ENCODE measurements at regions not wholly inside any gene's neighbourhood (a gene's known extent, or its start where the extent isn't known, plus 50 kb on each side); places are given as distances from the start of the nearest gene placed in this dataset.
"Not testable (repeated sequence)": the region's sequence is repeated elsewhere in the genome, so short reads cannot be mapped to it uniquely, and the experiment has no call there.

DNA sequence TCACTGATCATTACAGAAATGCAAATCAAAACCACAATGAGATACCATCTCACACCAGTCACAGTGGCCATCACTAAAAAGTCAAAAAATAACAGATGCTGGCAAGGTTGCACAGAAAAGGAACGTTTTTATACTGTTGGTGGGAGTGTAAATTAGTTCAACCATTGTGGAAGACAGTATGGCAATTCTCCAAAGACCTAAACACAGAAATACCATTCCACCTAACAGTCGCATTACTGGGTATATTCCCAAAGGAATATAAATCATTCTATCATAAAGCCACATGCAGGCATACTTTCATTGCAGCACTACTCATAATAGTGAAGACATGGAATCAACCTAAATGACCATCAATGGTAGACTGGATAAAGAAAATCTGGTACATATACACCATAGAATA lies 83.2 kb upstream of the ARID5B start:
- DNase-seq; H3K4me3 ChIP-seq; H3K4me1 ChIP-seq; H3K9me3 ChIP-seq; H3K27ac ChIP-seq; H3K27me3 ChIP-seq; H3K36me3 ChIP-seq; intact Hi-C loops (cut with DNase I): not testable (repeated sequence)
- WGBS, 2 donors = 72 to 91% methylated on average over 2 of the region's 2 CpGs

- H3K27ac ChIP-seq = no peak overlapping the region
- no peaks in the 10 kb centered on the region for H3K9me3 ChIP-seq
- no peaks in the 10 kb centered on the region for H3K4me1 ChIP-seq
- no peak overlapping the region for H3K4me3 ChIP-seq
- TF ChIP-seq EP300 (IDR thresholded peaks at IDR 0.05) (no peak), POLR2AphosphoS5 (IDR thresholded peaks at IDR 0.05) (no peak), POLR2A (IDR thresholded peaks at IDR 0.05) (no peak)
- TF ChIP-seq, protein P1, sequence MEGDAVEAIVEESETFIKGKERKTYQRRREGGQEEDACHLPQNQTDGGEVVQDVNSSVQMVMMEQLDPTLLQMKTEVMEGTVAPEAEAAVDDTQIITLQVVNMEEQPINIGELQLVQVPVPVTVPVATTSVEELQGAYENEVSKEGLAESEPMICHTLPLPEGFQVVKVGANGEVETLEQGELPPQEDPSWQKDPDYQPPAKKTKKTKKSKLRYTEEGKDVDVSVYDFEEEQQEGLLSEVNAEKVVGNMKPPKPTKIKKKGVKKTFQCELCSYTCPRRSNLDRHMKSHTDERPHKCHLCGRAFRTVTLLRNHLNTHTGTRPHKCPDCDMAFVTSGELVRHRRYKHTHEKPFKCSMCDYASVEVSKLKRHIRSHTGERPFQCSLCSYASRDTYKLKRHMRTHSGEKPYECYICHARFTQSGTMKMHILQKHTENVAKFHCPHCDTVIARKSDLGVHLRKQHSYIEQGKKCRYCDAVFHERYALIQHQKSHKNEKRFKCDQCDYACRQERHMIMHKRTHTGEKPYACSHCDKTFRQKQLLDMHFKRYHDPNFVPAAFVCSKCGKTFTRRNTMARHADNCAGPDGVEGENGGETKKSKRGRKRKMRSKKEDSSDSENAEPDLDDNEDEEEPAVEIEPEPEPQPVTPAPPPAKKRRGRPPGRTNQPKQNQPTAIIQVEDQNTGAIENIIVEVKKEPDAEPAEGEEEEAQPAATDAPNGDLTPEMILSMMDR (IDR thresholded peaks at IDR 0.05) = no peak
- no peak for DNase-seq
- no peaks in the 10 kb centered on the region for H3K36me3 ChIP-seq
- intact Hi-C loops (cut with DNase I) = no loop called here
- 77 to 86% methylated on average over 1 of the region's 1 CpG for WGBS, 2 donors
- no peaks in the 10 kb centered on the region for H3K27me3 ChIP-seq
Observed at GRCh38 chr10:61819208-61819607, 82.3 kb upstream of the ARID5B start.

- H3K27ac ChIP-seq = no peak overlapping the region
- no peaks in the 10 kb centered on the region for H3K4me1 ChIP-seq
- no peaks in the 10 kb centered on the region for H3K9me3 ChIP-seq
- intact Hi-C loops (cut with DNase I) = no loop called here
- no peak for DNase-seq
- H3K4me3 ChIP-seq = no peak overlapping the region
- TF ChIP-seq EP300 (IDR thresholded peaks at IDR 0.05) = no peak
- TF ChIP-seq, protein P1 (IDR thresholded peaks at IDR 0.05) = no peak
- no peak for TF ChIP-seq POLR2AphosphoS5 (IDR thresholded peaks at IDR 0.05)
- TF ChIP-seq POLR2A (IDR thresholded peaks at IDR 0.05) = no peak
- WGBS, 2 donors = 83 to 85% methylated on average over 5 of the region's 5 CpGs
- H3K27me3 ChIP-seq = no peaks in the 10 kb centered on the region
- no peaks in the 10 kb centered on the region for H3K36me3 ChIP-seq
Observed at GRCh38 chr10:61821153-61821552, 80.3 kb upstream of the ARID5B start.

DNA sequence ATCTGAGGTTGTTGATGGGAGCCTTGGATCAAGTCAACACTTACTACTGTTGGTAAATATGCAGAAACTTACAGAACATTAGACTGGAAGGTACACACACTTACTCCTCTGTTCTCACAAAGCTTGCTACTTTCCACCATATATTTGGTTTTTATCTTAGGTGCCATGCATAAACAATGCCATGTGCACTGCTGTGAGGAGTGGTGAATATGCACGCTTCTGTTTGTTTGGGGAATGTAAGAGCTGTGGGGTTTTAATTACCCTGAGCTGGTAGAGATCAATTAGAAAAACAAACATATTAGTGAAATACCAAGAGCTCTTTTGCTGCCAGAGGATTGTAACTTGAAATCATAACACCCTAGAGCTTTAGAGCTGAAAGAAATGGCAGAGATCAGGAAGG lies 79.8 kb upstream of the ARID5B start:
- no peaks in the 10 kb centered on the region for H3K36me3 ChIP-seq
- WGBS, 2 donors = 67 to 83% methylated on average over 1 of the region's 1 CpG
- H3K4me1 ChIP-seq = no peaks in the 10 kb centered on the region
- H3K4me3 ChIP-seq = no peak overlapping the region
- no peak for DNase-seq
- no peaks in the 10 kb centered on the region for H3K9me3 ChIP-seq
- intact Hi-C loops (cut with DNase I) = no loop called here
- no peaks in the 10 kb centered on the region for H3K27me3 ChIP-seq
- no peak overlapping the region for H3K27ac ChIP-seq
- TF ChIP-seq POLR2AphosphoS5 (IDR thresholded peaks at IDR 0.05) = no peak
- TF ChIP-seq EP300 (IDR thresholded peaks at IDR 0.05) = no peak
- no peak for TF ChIP-seq POLR2A (IDR thresholded peaks at IDR 0.05)
- TF ChIP-seq, protein P1 (IDR thresholded peaks at IDR 0.05) = no peak

GRCh38 chr10:61822096-61822495 lies 79.4 kb upstream of the ARID5B start:
- TF ChIP-seq POLR2AphosphoS5 (IDR thresholded peaks at IDR 0.05) (no peak), POLR2A (IDR thresholded peaks at IDR 0.05) (no peak), EP300 (IDR thresholded peaks at IDR 0.05) (no peak)
- TF ChIP-seq, protein P1 (IDR thresholded peaks at IDR 0.05) = no peak
- Histone ChIP-seq H3K27me3 (no peaks in the 10 kb centered on the region), H3K4me1 (no peaks in the 10 kb centered on the region), H3K9me3 (no peaks in the 10 kb centered on the region), H3K36me3 (no peaks in the 10 kb centered on the region), H3K27ac (no peak overlapping the region), H3K4me3 (no peak overlapping the region)
- no peak for DNase-seq
- intact Hi-C loops (cut with DNase I) = no loop called here
- 88 to 90% methylated on average over 1 of the region's 1 CpG for WGBS, 2 donors
